Keratinocyte (primary cell): ENCODE measurements at regions not wholly inside any gene's neighbourhood (a gene's known extent, or its start where the extent isn't known, plus 50 kb on each side); places are given as distances from the start of the nearest gene placed in this dataset.
"Not testable (repeated sequence)": the region's sequence is repeated elsewhere in the genome, so short reads cannot be mapped to it uniquely, and the experiment has no call there.

ENCODE experiments used
- DNase-seq: peaks from one replicate; pipeline ENCODE4 v3.0.0-alpha.2; 2011; ENCODE audit warnings: low read depth, missing footprints, low spot score
- FAIRE-seq: peaks from 2 replicates; lab custom pipeline; 2011; peaks lifted over from hg19 to GRCh38; lab: Jason Lieb, UNC
- H2AFZ ChIP-seq: 2 replicates; pipeline ENCODE4 v1.6.0; 2012; ENCODE audit warnings: low read length, control low read depth, inconsistent platforms; ENCODE audit not compliant: control insufficient read depth
- H3K27ac ChIP-seq: 2 replicates; pipeline ENCODE4 v1.5.1; 2011; ENCODE audit warnings: low read length; ENCODE audit not compliant: control insufficient read depth, insufficient read depth
- H3K27me3 ChIP-seq: 3 replicates; pipeline ENCODE4 v1.6.0; 2011; ENCODE audit warnings: low read length; ENCODE audit not compliant: control insufficient read depth, insufficient read depth; ENCODE audit errors: extremely low read depth
- H3K36me3 ChIP-seq, 2 experiments: 2 replicates in 1 of 2; 3 replicates in 1 of 2; pipeline ENCODE4 v1.5.1; 2011; ENCODE audit warnings: low read length in 2 of 2, mild to moderate bottlenecking in 1 of 2; ENCODE audit not compliant: control insufficient read depth in 2 of 2, insufficient read depth in 2 of 2; ENCODE audit errors: extremely low read depth in 1 of 2
- H3K4me1 ChIP-seq: 3 replicates; pipeline ENCODE4 v1.5.1; 2011; ENCODE audit warnings: low read length; ENCODE audit not compliant: control insufficient read depth, insufficient read depth; ENCODE audit errors: extremely low read depth
- H3K4me2 ChIP-seq: 3 replicates; pipeline ENCODE4 v1.6.0; 2011; ENCODE audit warnings: low read depth, low read length; ENCODE audit not compliant: control insufficient read depth, insufficient read depth; ENCODE audit errors: extremely low read depth
- H3K4me3 ChIP-seq, 3 experiments: fragments of 200-600 bp in 1 of 3; sonication (generic) in 1 of 3; 2 replicates in 2 of 3; 3 replicates in 1 of 3; pipeline ENCODE4 v1.5.1; 2011 to 2016; ENCODE audit warnings: low read length in 3 of 3, mild to moderate bottlenecking in 3 of 3, control low read depth in 2 of 3, inconsistent platforms in 1 of 3, low read depth in 1 of 3, mixed read lengths in 1 of 3, mixed run types in 1 of 3, moderate library complexity in 1 of 3; ENCODE audit not compliant: control insufficient read depth in 2 of 3, insufficient read depth in 2 of 3; ENCODE audit errors: extremely low read depth in 1 of 3
- H3K79me2 ChIP-seq: 2 replicates; pipeline ENCODE4 v1.6.0; 2012; ENCODE audit warnings: low read length; ENCODE audit not compliant: control insufficient read depth, insufficient read depth
- H3K9ac ChIP-seq: 3 replicates; pipeline ENCODE4 v1.6.0; 2011; ENCODE audit warnings: low read length; ENCODE audit not compliant: control insufficient read depth, insufficient read depth; ENCODE audit errors: extremely low read depth
- H3K9me1 ChIP-seq: 3 replicates; pipeline ENCODE4 v1.6.0; 2011; ENCODE audit warnings: low read length; ENCODE audit not compliant: control insufficient read depth, insufficient read depth; ENCODE audit errors: extremely low read depth
- H3K9me3 ChIP-seq: 2 replicates; pipeline ENCODE4 v1.5.1; 2012; ENCODE audit warnings: low read depth, low read length; ENCODE audit not compliant: control insufficient read depth
- H4K20me1 ChIP-seq: 3 replicates; pipeline ENCODE4 v1.6.0; 2011; ENCODE audit warnings: low read length; ENCODE audit not compliant: control insufficient read depth, insufficient read depth; ENCODE audit errors: extremely low read depth
- CTCF ChIP-seq, 3 experiments: IDR thresholded peaks in 1 of 3; conservative IDR thresholded peaks in 1 of 3; optimal IDR thresholded peaks in 1 of 3; 2 replicates in 2 of 3; 3 replicates in 1 of 3; pipeline versions ENCODE3 to v1.5.1; 2011; ENCODE audit warnings: low read length in 3 of 3, mild to moderate bottlenecking in 3 of 3, moderate library complexity in 2 of 3, control low read depth in 1 of 3, inconsistent platforms in 1 of 3; ENCODE audit not compliant: insufficient read depth in 2 of 3; ENCODE audit errors: extremely low read depth in 1 of 3
- EZH2 ChIP-seq: IDR thresholded peaks from one replicate; pipeline ENCODE4 v1.6.1; 2012; ENCODE audit warnings: inconsistent platforms, mild to moderate bottlenecking, low read length, moderate library complexity
- dilution Hi-C: fragments of 300-500 bp; cut with MboI; formaldehyde crosslinking; loops from one replicate; pipeline ENCODE4 v1.7.0; 2020; ENCODE audit warnings: low sequenced_read_pairs; ENCODE audit not compliant: extremely low pct_ligation_motif_present

GRCh38 chr17:31621566-31621965 is 230.1 kb downstream of the RAB11FIP4 start:
- Histone ChIP-seq H3K36me3 (no peaks in the 10 kb centered on the region), H2AFZ (no peak overlapping the region), H3K4me3 (no peak overlapping the region), H3K9me3 (peaks cover 1% of the 10 kb centered on the region), H3K4me2 (no peak overlapping the region), H3K4me1 (peaks cover 5% of the 10 kb centered on the region), H3K9me1 (no peaks in the 10 kb centered on the region), H4K20me1 (no peaks in the 10 kb centered on the region), H3K79me2 (no peaks in the 10 kb centered on the region), H3K27me3 (no peaks in the 10 kb centered on the region), H3K9ac (no peak overlapping the region), H3K27ac (no peak overlapping the region)
- dilution Hi-C loops: no loop called here
- FAIRE-seq: no peak
- no peak for DNase-seq
- TF ChIP-seq CTCF (optimal IDR thresholded peaks at IDR 0.05 in 1 of 3, IDR thresholded peaks at IDR 0.05 in 1 of 3, conservative IDR thresholded peaks at IDR 0.05 in 1 of 3; ENCODE audit: extremely low read depth in 1 of 3, insufficient read depth in 2 of 3, low read length in 3 of 3) (no peak), EZH2 (no peak)

GRCh38 chr17:31611053-31611452 is 219.6 kb downstream of the RAB11FIP4 start:
- H3K36me3 ChIP-seq, H4K20me1 ChIP-seq, H3K4me2 ChIP-seq, H3K79me2 ChIP-seq, H3K9me1 ChIP-seq, DNase-seq, FAIRE-seq, H3K4me1 ChIP-seq, H3K9ac ChIP-seq, H3K4me3 ChIP-seq, H3K27ac ChIP-seq, dilution Hi-C loops, H2AFZ ChIP-seq, H3K27me3 ChIP-seq, H3K9me3 ChIP-seq: not testable (repeated sequence)
